Naive thymus-derived CD4-positive, alpha-beta T cell (primary cell): ENCODE measurements at regions not wholly inside any gene's neighbourhood (a gene's known extent, or its start where the extent isn't known, plus 50 kb on each side); places are given as distances from the start of the nearest gene placed in this dataset.
"Not testable (repeated sequence)": the region's sequence is repeated elsewhere in the genome, so short reads cannot be mapped to it uniquely, and the experiment has no call there.

Source experiments
- ATAC-seq: fragments of 150-1000 bp; cut with Tn5 transposase; 2 replicates; pipeline ENCODE4 v1.10.0; 2021; ENCODE audit warnings: mild to moderate bottlenecking, moderate library complexity
- CTCF ChIA-PET: fragments of 350-600 bp; sonication (Branson Sonifier 250); formaldehyde crosslinking; loops from one replicate; lab custom pipeline; 2021; ENCODE audit warnings: antibody characterized with exemption; lab: Charles Lee
- POLR2A ChIA-PET: fragments of 350-600 bp; sonication (Branson Sonifier 250); formaldehyde crosslinking; loops from one replicate; lab custom pipeline; 2021; ENCODE audit warnings: antibody characterized with exemption, inconsistent platforms; lab: Charles Lee
- DNase-seq, 9 donors: peaks; one replicate each; pipeline versions ENCODE4 v3.0.0 to v3.0.0-alpha.2; 2020 to 2022; ENCODE audit warnings: mixed read lengths in 1 of 9
- H3K27ac ChIP-seq: one replicate; pipeline ENCODE4 v1.7.0; 2013; ENCODE audit warnings: mild to moderate bottlenecking, low read depth, low read length, moderate library complexity
- H3K27me3 ChIP-seq, 2 donors: one replicate each; pipeline ENCODE4 v1.7.0; 2013; ENCODE audit warnings: low read length in 2 of 2, mild to moderate bottlenecking in 2 of 2, moderate library complexity in 2 of 2; ENCODE audit not compliant: control insufficient read depth in 2 of 2, insufficient read depth in 2 of 2
- H3K36me3 ChIP-seq, 3 experiments: 1 replicate in 2 of 3; 2 replicates in 1 of 3; pipeline ENCODE4 v1.7.0; 2013; ENCODE audit warnings: low read length in 3 of 3, mild to moderate bottlenecking in 3 of 3, moderate library complexity in 1 of 3; ENCODE audit not compliant: insufficient read depth in 3 of 3, control insufficient read depth in 2 of 3
- H3K4me1 ChIP-seq, 2 donors: one replicate each; pipeline ENCODE4 v1.7.0; 2013; ENCODE audit warnings: low read length in 2 of 2, mild to moderate bottlenecking in 2 of 2, moderate library complexity in 1 of 2; ENCODE audit not compliant: control insufficient read depth in 2 of 2, insufficient read depth in 2 of 2
- H3K4me3 ChIP-seq: 2 replicates; pipeline ENCODE4 v1.7.0; 2013; ENCODE audit warnings: mild to moderate bottlenecking, low read length
- H3K9me3 ChIP-seq, 3 experiments: 1 replicate in 2 of 3; 2 replicates in 1 of 3; pipeline ENCODE4 v1.7.0; 2013; ENCODE audit warnings: low read length in 3 of 3; ENCODE audit not compliant: control insufficient read depth in 2 of 3
- H3K27ac Mint-ChIP-seq, 9 donors: one replicate each; pipeline ENCODE4 v1.8.0; 2020 to 2022; ENCODE audit warnings: mixed read lengths in 9 of 9, mild to moderate bottlenecking in 8 of 9, moderate library complexity in 5 of 9, inconsistent platforms in 2 of 9
- H3K27me3 Mint-ChIP-seq, 5 donors: one replicate each; pipeline ENCODE4 v1.8.0; 2021 to 2022; ENCODE audit warnings: mixed read lengths in 5 of 5, mild to moderate bottlenecking in 1 of 5
- H3K36me3 Mint-ChIP-seq, 5 donors: one replicate each; pipeline ENCODE4 v1.8.0; 2020 to 2022; ENCODE audit warnings: mixed read lengths in 5 of 5, mild to moderate bottlenecking in 3 of 5, inconsistent platforms in 1 of 5
- H3K4me1 Mint-ChIP-seq, 7 donors: one replicate each; pipeline ENCODE4 v1.8.0; 2020 to 2022; ENCODE audit warnings: mixed read lengths in 7 of 7, mild to moderate bottlenecking in 3 of 7, inconsistent platforms in 1 of 7
- H3K4me3 Mint-ChIP-seq, 10 donors: one replicate each; pipeline ENCODE4 v1.8.0; 2020 to 2022; ENCODE audit warnings: mild to moderate bottlenecking in 10 of 10, mixed read lengths in 10 of 10, moderate library complexity in 6 of 10, inconsistent platforms in 2 of 10
- H3K9me3 Mint-ChIP-seq, 11 donors: one replicate each; pipeline ENCODE4 v1.8.0; 2020 to 2022; ENCODE audit warnings: mixed read lengths in 11 of 11, mild to moderate bottlenecking in 4 of 11, inconsistent platforms in 1 of 11, moderate library complexity in 1 of 11
- intact Hi-C, 2 donors: fragments of 100-400 bp; cut with micrococcal nuclease; formaldehyde crosslinking; loops; one replicate each; pipeline ENCODE4 v1.15.1; 2023

GRCh38 chr11:69898123-69898522 is 78.9 kb upstream of the FGF3 start:
- Mint-ChIP-seq H3K4me1 (peaks cover 0 to 2% (median 0%) of the 10 kb centered on the region in 7 donors), H3K36me3 (no peaks in the 10 kb centered on the region), H3K27ac (no peak overlapping the region), H3K27me3 (peaks cover 2 to 48% (median 33%) of the 10 kb centered on the region in 5 donors), H3K4me3 (no peak overlapping the region), H3K9me3 (peaks cover 0 to 2% (median 0%) of the 10 kb centered on the region in 11 donors)
- no peak overlapping the region for H3K27ac ChIP-seq
- no peaks in the 10 kb centered on the region for H3K27me3 ChIP-seq
- POLR2A ChIA-PET: no interaction called here
- no peak overlapping the region for H3K4me3 ChIP-seq
- ATAC-seq (no peak), DNase-seq (no peak)
- CTCF ChIA-PET: no interaction called here
- intact Hi-C loops: no loop called here
- H3K36me3 ChIP-seq: no peaks in the 10 kb centered on the region
- H3K4me1 ChIP-seq: no peaks in the 10 kb centered on the region
- H3K9me3 ChIP-seq: no peaks in the 10 kb centered on the region

DNA sequence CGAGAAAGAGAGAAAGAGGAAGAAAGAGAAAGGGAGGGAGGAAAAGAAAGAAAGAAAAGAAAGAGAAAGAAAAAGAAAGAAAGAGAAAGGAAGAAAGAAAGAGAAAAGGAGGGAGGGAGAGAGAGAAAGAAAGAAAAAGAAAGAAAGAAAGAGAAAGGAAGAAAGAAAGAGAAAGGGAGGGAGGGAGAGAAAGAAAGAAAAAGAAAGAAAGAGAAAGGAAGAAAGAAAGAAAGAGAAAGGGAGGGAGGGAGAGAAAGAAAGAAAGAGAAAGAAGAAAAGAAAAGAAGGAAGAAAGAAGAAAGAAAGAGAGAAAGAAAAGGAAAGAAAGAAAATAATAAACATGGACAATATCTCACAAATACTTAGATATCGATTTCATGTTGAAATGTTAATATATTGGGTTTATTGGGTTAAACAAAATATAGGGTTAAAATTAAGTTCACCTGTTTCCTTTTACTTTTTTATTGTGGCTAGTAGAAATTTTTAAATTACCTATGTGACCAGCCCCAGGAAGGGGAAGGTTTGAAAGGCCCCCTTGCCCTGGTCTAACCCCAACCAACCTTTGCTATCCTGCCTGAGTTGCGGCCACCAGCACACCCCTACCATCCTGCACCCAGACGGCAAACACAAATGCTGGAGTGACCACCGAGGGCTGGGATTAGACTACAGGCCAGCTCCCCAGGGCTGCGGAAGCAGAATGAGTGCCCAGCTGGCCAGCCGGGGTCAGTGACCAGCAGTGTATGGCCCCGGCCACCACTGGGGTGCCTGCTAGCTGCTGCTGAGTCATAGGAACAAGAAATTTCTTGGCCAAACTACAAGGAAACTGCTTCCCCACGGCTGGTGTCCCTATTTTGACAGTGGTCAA is 81.0 kb upstream of the FGF3 start:
- ATAC-seq (no peak), DNase-seq (no peak)
- Histone ChIP-seq H3K27me3 (no peaks in the 10 kb centered on the region), H3K4me1 (no peaks in the 10 kb centered on the region), H3K9me3 (no peaks in the 10 kb centered on the region), H3K36me3 (no peaks in the 10 kb centered on the region), H3K4me3 (no peak overlapping the region), H3K27ac (no peak overlapping the region)
- no peaks in the 10 kb centered on the region for H3K36me3 Mint-ChIP-seq
- CTCF ChIA-PET: no interaction called here
- no peak overlapping the region for H3K4me3 Mint-ChIP-seq
- H3K27ac Mint-ChIP-seq: peak overlapping the region in 1 of 9 donors; percentile 88
- H3K9me3 Mint-ChIP-seq: peaks cover 0 to 2% (median 0%) of the 10 kb centered on the region in 11 donors
- intact Hi-C loops: no loop called here
- H3K4me1 Mint-ChIP-seq: peaks cover 0 to 2% (median 0%) of the 10 kb centered on the region in 7 donors
- POLR2A ChIA-PET: no interaction called here
- H3K27me3 Mint-ChIP-seq: peaks cover 2 to 47% (median 24%) of the 10 kb centered on the region in 5 donors

- H3K36me3 ChIP-seq, intact Hi-C loops, H3K4me1 ChIP-seq, H3K27me3 ChIP-seq, POLR2A ChIA-PET, H3K4me3 Mint-ChIP-seq, H3K9me3 ChIP-seq, H3K27ac ChIP-seq, H3K4me1 Mint-ChIP-seq, H3K9me3 Mint-ChIP-seq, H3K36me3 Mint-ChIP-seq, H3K27ac Mint-ChIP-seq, DNase-seq, H3K4me3 ChIP-seq, ATAC-seq: not testable (repeated sequence)
- CTCF ChIA-PET: interaction anchor here (1.2 kb wide), 1 partner anchor 14 kb away, joined by 5 read pairs; no protein-coding TSS in a partner anchor
- peaks cover 2 to 54% (median 22%) of the 10 kb centered on the region in 5 donors for H3K27me3 Mint-ChIP-seq
Measured at GRCh38 chr11:69900822-69901302, 81.6 kb upstream of the FGF3 start.

GRCh38 chr11:69902337-69902736 is 83.1 kb upstream of the FGF3 start:
- Histone ChIP-seq H3K36me3 (no peaks in the 10 kb centered on the region), H3K27me3 (no peaks in the 10 kb centered on the region), H3K27ac (no peak overlapping the region), H3K9me3 (no peaks in the 10 kb centered on the region), H3K4me3 (no peak overlapping the region), H3K4me1 (no peaks in the 10 kb centered on the region)
- CTCF ChIA-PET: no interaction called here
- no peak for DNase-seq
- Mint-ChIP-seq H3K27ac (no peak overlapping the region), H3K4me1 (peaks cover 0 to 2% (median 0%) of the 10 kb centered on the region in 7 donors), H3K27me3 (peaks cover 2 to 65% (median 22%) of the 10 kb centered on the region in 5 donors), H3K36me3 (no peaks in the 10 kb centered on the region), H3K4me3 (no peak overlapping the region), H3K9me3 (peaks cover 0 to 2% (median 0%) of the 10 kb centered on the region in 11 donors)
- POLR2A ChIA-PET: no interaction called here
- intact Hi-C loops: no loop called here
- ATAC-seq: no peak

DNA sequence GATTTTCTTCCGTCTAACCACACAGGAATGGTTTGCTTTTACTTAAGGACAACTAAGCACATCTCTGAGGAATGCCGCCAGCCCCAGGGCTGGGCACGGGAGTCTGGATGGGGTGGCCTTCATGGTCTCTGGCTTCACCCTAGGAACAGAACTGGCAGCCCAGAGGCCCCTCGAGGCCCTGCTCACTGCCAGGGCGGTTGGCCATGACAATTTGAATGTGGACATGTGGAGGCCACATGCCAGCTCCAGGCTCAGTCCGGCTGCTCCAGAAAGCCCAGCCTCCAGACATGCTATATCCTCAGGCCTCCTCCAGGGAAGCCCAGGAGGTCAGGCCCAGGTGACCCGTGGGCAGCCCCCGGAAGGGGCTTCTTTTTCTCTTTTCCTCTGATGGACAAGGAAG is 84.0 kb upstream of the FGF3 start:
- H3K9me3 ChIP-seq: no peaks in the 10 kb centered on the region
- POLR2A ChIA-PET: no interaction called here
- H3K27me3 Mint-ChIP-seq: peaks cover 1 to 74% (median 16%) of the 10 kb centered on the region in 5 donors
- H3K36me3 Mint-ChIP-seq: no peaks in the 10 kb centered on the region
- H3K27ac Mint-ChIP-seq: no peak overlapping the region
- ATAC-seq (no peak), DNase-seq (no peak)
- CTCF ChIA-PET: no interaction called here
- H3K4me1 Mint-ChIP-seq: no peaks in the 10 kb centered on the region
- no peaks in the 10 kb centered on the region for H3K4me1 ChIP-seq
- no peaks in the 10 kb centered on the region for H3K36me3 ChIP-seq
- H3K27me3 ChIP-seq: no peaks in the 10 kb centered on the region
- intact Hi-C loops: no loop called here
- H3K4me3 ChIP-seq: no peak overlapping the region
- no peak overlapping the region for H3K4me3 Mint-ChIP-seq
- no peak overlapping the region for H3K27ac ChIP-seq
- peaks cover 0 to 1% (median 0%) of the 10 kb centered on the region in 11 donors for H3K9me3 Mint-ChIP-seq

GRCh38 chr11:69904161-69904973 is 85.2 kb upstream of the FGF3 start:
- H3K36me3 ChIP-seq: no peaks in the 10 kb centered on the region
- ChIA-PET POLR2A (no interaction called here), CTCF (no interaction called here)
- H3K4me3 Mint-ChIP-seq: no peak overlapping the region
- H3K9me3 ChIP-seq: no peaks in the 10 kb centered on the region
- no peak overlapping the region for H3K4me3 ChIP-seq
- peaks cover 0 to 1% (median 0%) of the 10 kb centered on the region in 11 donors for H3K9me3 Mint-ChIP-seq
- H3K27ac Mint-ChIP-seq: no peak overlapping the region
- H3K27me3 Mint-ChIP-seq: peaks cover 0 to 77% (median 18%) of the 10 kb centered on the region in 5 donors
- H3K4me1 ChIP-seq: no peaks in the 10 kb centered on the region
- intact Hi-C loops: no loop called here
- no peaks in the 10 kb centered on the region for H3K36me3 Mint-ChIP-seq
- ATAC-seq: no peak
- no peak overlapping the region for H3K27ac ChIP-seq
- H3K4me1 Mint-ChIP-seq: no peaks in the 10 kb centered on the region
- no peaks in the 10 kb centered on the region for H3K27me3 ChIP-seq
- DNase-seq: no peak
